A549 (cell line): ENCODE measurements at regions not wholly inside any gene's neighbourhood (a gene's known extent, or its start where the extent isn't known, plus 50 kb on each side); places are given as distances from the start of the nearest gene placed in this dataset.
"Not testable (repeated sequence)": the region's sequence is repeated elsewhere in the genome, so short reads cannot be mapped to it uniquely, and the experiment has no call there.

Experiments used
- ATAC-seq, 2 experiments: fragments of 200-7000 bp in 1 of 2; fragments of >200 bp in 1 of 2; cut with Nextera tagmentation in 1 of 2; cut with Tn5 transposase in 1 of 2; 3 replicates each; pipeline versions ENCODE4 v1.8.0 to v1.9.1; 2018 to 2020; ENCODE audit warnings: mild to moderate bottlenecking in 1 of 2, moderate library complexity in 1 of 2
- CTCF ChIA-PET: fragments of 300-600 bp; sonication (Branson Sonifier 250); formaldehyde crosslinking; extraction: SDS; loops from one replicate; lab custom pipeline; 2021; ENCODE audit warnings: antibody characterized with exemption, inconsistent platforms; lab: Yijun Ruan, JAX
- POLR2A ChIA-PET: fragments of 350-600 bp; formaldehyde crosslinking; extraction: SDS; loops from one replicate; lab custom pipeline; 2021; ENCODE audit warnings: antibody characterized with exemption, inconsistent platforms; lab: Yijun Ruan, JAX
- DNase-seq, 2 experiments: peaks; one replicate each; pipeline versions ENCODE4 v3.0.0 to v3.0.0-alpha.2; 2011 to 2016; ENCODE audit warnings: low read depth in 1 of 2, low spot score in 1 of 2
- FAIRE-seq: peaks from 2 replicates; lab custom pipeline; 2011; peaks lifted over from hg19 to GRCh38; lab: Jason Lieb, UNC
- H3K27ac ChIP-seq, 2 experiments: fragments of >200 bp; sonication (Bioruptor Twin); formaldehyde crosslinking; 3 replicates each; pipeline ENCODE4 v1.5.1; 2016 to 2017
- H3K4me1 ChIP-seq: fragments of >200 bp; sonication (Bioruptor Twin); formaldehyde crosslinking; 3 replicates; pipeline ENCODE4 v1.6.1; 2016
- H3K4me2 ChIP-seq: fragments of >200 bp; sonication (Bioruptor Twin); formaldehyde crosslinking; 3 replicates; pipeline ENCODE4 v1.6.1; 2016
- H3K4me3 ChIP-seq: fragments of >200 bp; sonication (Bioruptor Twin); formaldehyde crosslinking; 3 replicates; pipeline ENCODE4 v1.5.1; 2016
- H3K9me3 ChIP-seq: fragments of >200 bp; sonication (Bioruptor Twin); formaldehyde crosslinking; 3 replicates; pipeline ENCODE4 v1.6.1; 2016
- BHLHE40 ChIP-seq: IDR thresholded peaks from 2 replicates; pipeline ENCODE4 v1.6.1; 2012; ENCODE audit warnings: low read depth, low read length, inconsistent platforms
- CBX2 ChIP-seq: fragments of 200-600 bp; sonication (generic); IDR thresholded peaks from 2 replicates; pipeline ENCODE4 v1.6.1; 2016; ENCODE audit warnings: low read depth, mild to moderate bottlenecking, borderline replicate concordance
- EHMT2 ChIP-seq: fragments of 200-600 bp; sonication (generic); IDR thresholded peaks from 2 replicates; pipeline ENCODE4 v1.6.1; 2016; ENCODE audit warnings: antibody characterized with exemption, low read depth, mild to moderate bottlenecking, moderate library complexity
- EP300 ChIP-seq, 2 experiments: fragments of >200 bp; sonication (Bioruptor Twin); formaldehyde crosslinking; IDR thresholded peaks; 2 replicates in 1 of 2; 3 replicates in 1 of 2; pipeline ENCODE4 v1.6.1; 2016 to 2017
- ESRRA ChIP-seq: fragments of 150-350 bp; IDR thresholded peaks from 2 replicates; pipeline ENCODE4 v1.6.1; 2014; ENCODE audit warnings: mild to moderate bottlenecking, low read length, borderline replicate concordance
- FOSB ChIP-seq: fragments of 250-450 bp; sonication (Bioruptor Pico); IDR thresholded peaks from 2 replicates; pipeline ENCODE4 v1.5.0; 2020; ENCODE audit warnings: mild to moderate bottlenecking, moderate library complexity
- FOSL2 ChIP-seq, 2 experiments: fragments of 450-650 bp in 1 of 2; fragments of >200 bp in 1 of 2; sonication (Bioruptor Twin) in 1 of 2; formaldehyde crosslinking; IDR thresholded peaks; 2 replicates each; pipeline versions ENCODE4 v1.5.0 to v1.6.1; 2016 to 2020; ENCODE audit warnings: mild to moderate bottlenecking in 1 of 2, moderate library complexity in 1 of 2
- GATA3 ChIP-seq: IDR thresholded peaks from 2 replicates; pipeline ENCODE4 v1.6.1; 2012; ENCODE audit warnings: borderline replicate concordance
- HDAC2 ChIP-seq: fragments of 200-600 bp; sonication (generic); IDR thresholded peaks from 2 replicates; pipeline ENCODE4 v1.6.1; 2016
- HEYL ChIP-seq: fragments of 250-450 bp; sonication (Bioruptor Pico); IDR thresholded peaks from 2 replicates; pipeline ENCODE4 v1.8.0; 2021; ENCODE audit warnings: mild to moderate bottlenecking, moderate library complexity
- HOXB13 ChIP-seq: fragments of 250-450 bp; sonication (Bioruptor Pico); IDR thresholded peaks from 2 replicates; pipeline ENCODE4 v1.5.0; 2020; ENCODE audit warnings: low read depth, mild to moderate bottlenecking, moderate library complexity
- JUN ChIP-seq, 2 experiments: fragments of >200 bp; sonication (Bioruptor Twin); formaldehyde crosslinking; IDR thresholded peaks; 2 replicates in 1 of 2; 3 replicates in 1 of 2; pipeline ENCODE4 v1.6.1; 2016 to 2017
- JUNB ChIP-seq: fragments of >200 bp; sonication (Bioruptor Twin); formaldehyde crosslinking; IDR thresholded peaks from 2 replicates; pipeline ENCODE4 v1.6.1; 2016
- KDM1A ChIP-seq: fragments of 200-600 bp; sonication (generic); IDR thresholded peaks from 2 replicates; pipeline ENCODE4 v1.6.1; 2016; ENCODE audit warnings: low read depth, mild to moderate bottlenecking
- MAFK ChIP-seq: fragments of 450-650 bp; IDR thresholded peaks from 2 replicates; pipeline ENCODE4 v1.6.1; 2014; ENCODE audit not compliant: partially characterized antibody
- MYC ChIP-seq: IDR thresholded peaks from 2 replicates; pipeline ENCODE4 v1.6.1; 2012; ENCODE audit warnings: mild to moderate bottlenecking, inconsistent platforms, low read length, improper control_type of control experiment, borderline replicate concordance
- NR3C1 ChIP-seq: fragments of >200 bp; sonication (Bioruptor Twin); formaldehyde crosslinking; IDR thresholded peaks from 3 replicates; pipeline ENCODE4 v1.6.1; 2017
- PHF8 ChIP-seq: fragments of 200-600 bp; sonication (generic); IDR thresholded peaks from 2 replicates; pipeline ENCODE4 v1.6.1; 2016; ENCODE audit warnings: low read depth, mild to moderate bottlenecking, antibody characterized with exemption, moderate library complexity, borderline replicate concordance
- POLR2A ChIP-seq: IDR thresholded peaks from 2 replicates; pipeline ENCODE4 v1.6.1; 2012; ENCODE audit warnings: mild to moderate bottlenecking, low read length
- POLR2AphosphoS2 ChIP-seq: conservative IDR thresholded peaks from 2 replicates; pipeline ENCODE4 v1.6.1; 2012; ENCODE audit warnings: low read length, improper control_type of control experiment, inconsistent platforms
- RCOR1 ChIP-seq: fragments of 150-350 bp; IDR thresholded peaks from 2 replicates; pipeline ENCODE4 v1.6.1; 2014; ENCODE audit warnings: antibody characterized with exemption, low read length, low read depth
- RFX5 ChIP-seq: fragments of 450-650 bp; IDR thresholded peaks from 2 replicates; pipeline ENCODE4 v1.7.1; 2014; ENCODE audit warnings: antibody characterized with exemption, mild to moderate bottlenecking, moderate library complexity
- RNF2 ChIP-seq: fragments of 200-600 bp; sonication (generic); IDR thresholded peaks from 2 replicates; pipeline ENCODE4 v1.6.1; 2016; ENCODE audit warnings: low read depth, mild to moderate bottlenecking, antibody characterized with exemption, moderate library complexity, borderline replicate concordance
- SMC3 ChIP-seq: fragments of >200 bp; sonication (Bioruptor Twin); formaldehyde crosslinking; IDR thresholded peaks from 3 replicates; pipeline ENCODE4 v1.6.1; 2018; ENCODE audit warnings: inconsistent platforms
- SREBF2 ChIP-seq: fragments of 450-650 bp; IDR thresholded peaks from 2 replicates; pipeline ENCODE4 v1.6.1; 2014; ENCODE audit warnings: mild to moderate bottlenecking, moderate library complexity
- TP53 ChIP-seq: fragments of 250-450 bp; sonication (Bioruptor Pico); IDR thresholded peaks from 2 replicates; pipeline ENCODE4 v1.5.0; 2021; ENCODE audit warnings: mild to moderate bottlenecking, moderate library complexity
- ZC3H11A ChIP-seq: fragments of 450-650 bp; IDR thresholded peaks from 2 replicates; pipeline ENCODE4 v1.6.1; 2014; ENCODE audit warnings: antibody characterized with exemption, mild to moderate bottlenecking
- ZNF302 ChIP-seq: fragments of 250-450 bp; sonication (Bioruptor Pico); IDR thresholded peaks from 2 replicates; pipeline ENCODE4 v1.9.0; 2021; ENCODE audit warnings: inconsistent platforms, mild to moderate bottlenecking, moderate library complexity
- WGBS: methylation state at CpG from one replicate; pipeline ENCODE4 v1.1.6; 2017; ENCODE audit errors: missing lambda C conversion rate; 5-methylcytosine and 5-hydroxymethylcytosine counted together
- TF ChIP-seq, protein P1 (sequence below): fragments of >200 bp; sonication (Bioruptor Twin); formaldehyde crosslinking; IDR thresholded peaks from 3 replicates; pipeline ENCODE4 v1.5.1; 2016

DNA sequence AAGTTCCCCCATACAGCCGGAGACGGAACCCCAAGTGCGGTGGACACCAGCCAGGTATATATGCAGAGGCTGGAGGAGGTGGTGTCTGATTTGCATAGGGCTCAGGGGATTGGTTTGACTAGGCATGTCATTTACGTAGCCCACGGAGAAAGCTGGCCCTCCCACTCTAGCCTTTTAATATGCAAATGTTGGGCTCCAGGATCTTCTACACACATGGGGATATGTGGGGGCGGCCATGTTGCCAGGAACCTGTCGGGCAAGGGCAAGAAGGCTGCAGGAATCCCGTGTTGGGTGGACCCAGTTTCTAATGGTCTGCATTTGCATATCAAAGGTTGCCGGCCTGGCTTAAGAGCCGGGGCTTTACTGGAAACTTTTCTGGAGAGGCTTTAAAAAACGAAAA lies 57.4 kb downstream of the FTHL17 start:
- H3K27ac ChIP-seq, H3K4me1 ChIP-seq, ATAC-seq, FAIRE-seq, DNase-seq, POLR2A ChIA-PET, H3K9me3 ChIP-seq, H3K4me2 ChIP-seq, H3K4me3 ChIP-seq, CTCF ChIA-PET: not testable (repeated sequence)
- 49% methylated on average over 10 of the region's 11 CpGs for WGBS

DNA sequence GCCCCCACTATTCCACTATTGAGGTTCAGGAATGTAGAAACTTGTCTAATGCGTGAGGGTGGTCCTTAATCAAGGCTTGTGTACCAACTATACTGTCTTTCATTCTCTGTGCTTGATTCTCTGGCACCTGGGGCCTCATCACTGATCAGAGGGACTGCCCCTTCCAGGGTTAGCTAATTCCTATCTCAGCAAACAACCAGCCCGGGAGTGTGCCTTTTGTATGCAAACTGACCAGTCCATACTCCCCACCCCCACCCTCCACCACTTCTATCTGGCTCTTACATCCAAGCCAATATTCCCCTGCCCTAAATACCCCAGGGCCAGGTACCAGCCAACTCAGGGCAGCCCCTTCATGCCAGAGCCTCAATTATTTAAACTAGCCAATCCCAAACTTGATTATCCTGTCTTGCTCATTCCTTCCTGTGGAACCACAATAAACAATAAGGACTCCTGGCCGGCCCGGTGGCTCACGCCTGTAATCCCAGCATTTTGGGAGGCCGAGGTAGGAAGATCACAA lies 59.3 kb downstream of the FTHL17 start:
- no peaks in the 10 kb centered on the region for H3K4me1 ChIP-seq
- H3K4me3 ChIP-seq: no peak overlapping the region
- WGBS: 8% methylated on average over 6 of the region's 6 CpGs
- H3K27ac ChIP-seq: no peak overlapping the region
- no peaks in the 10 kb centered on the region for H3K9me3 ChIP-seq
- DNase-seq (no peak), ATAC-seq (no peak), FAIRE-seq (no peak)
- POLR2A ChIA-PET: no interaction called here
- CTCF ChIA-PET: no interaction called here
- TF ChIP-seq EHMT2 (no peak), ZC3H11A (no peak), TP53 (CRISPR knock-in tag) (no peak), RFX5 (no peak), POLR2AphosphoS2 (no peak), ESRRA (no peak), HOXB13 (CRISPR knock-in tag) (no peak), JUN (IDR thresholded peaks at IDR 0.05) (no peak), SMC3 (no peak), MAFK (no peak), SREBF2 (no peak), FOSL2 (IDR thresholded peaks at IDR 0.05) (no peak), FOSL2 (CRISPR knock-in tag; IDR thresholded peaks at IDR 0.05) (no peak), PHF8 (no peak), KDM1A (no peak), RNF2 (no peak), RCOR1 (no peak), FOSB (no peak), HDAC2 (no peak)
- TF ChIP-seq, protein P1, sequence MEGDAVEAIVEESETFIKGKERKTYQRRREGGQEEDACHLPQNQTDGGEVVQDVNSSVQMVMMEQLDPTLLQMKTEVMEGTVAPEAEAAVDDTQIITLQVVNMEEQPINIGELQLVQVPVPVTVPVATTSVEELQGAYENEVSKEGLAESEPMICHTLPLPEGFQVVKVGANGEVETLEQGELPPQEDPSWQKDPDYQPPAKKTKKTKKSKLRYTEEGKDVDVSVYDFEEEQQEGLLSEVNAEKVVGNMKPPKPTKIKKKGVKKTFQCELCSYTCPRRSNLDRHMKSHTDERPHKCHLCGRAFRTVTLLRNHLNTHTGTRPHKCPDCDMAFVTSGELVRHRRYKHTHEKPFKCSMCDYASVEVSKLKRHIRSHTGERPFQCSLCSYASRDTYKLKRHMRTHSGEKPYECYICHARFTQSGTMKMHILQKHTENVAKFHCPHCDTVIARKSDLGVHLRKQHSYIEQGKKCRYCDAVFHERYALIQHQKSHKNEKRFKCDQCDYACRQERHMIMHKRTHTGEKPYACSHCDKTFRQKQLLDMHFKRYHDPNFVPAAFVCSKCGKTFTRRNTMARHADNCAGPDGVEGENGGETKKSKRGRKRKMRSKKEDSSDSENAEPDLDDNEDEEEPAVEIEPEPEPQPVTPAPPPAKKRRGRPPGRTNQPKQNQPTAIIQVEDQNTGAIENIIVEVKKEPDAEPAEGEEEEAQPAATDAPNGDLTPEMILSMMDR: no peak
- H3K4me2 ChIP-seq: no peak overlapping the region

DNA sequence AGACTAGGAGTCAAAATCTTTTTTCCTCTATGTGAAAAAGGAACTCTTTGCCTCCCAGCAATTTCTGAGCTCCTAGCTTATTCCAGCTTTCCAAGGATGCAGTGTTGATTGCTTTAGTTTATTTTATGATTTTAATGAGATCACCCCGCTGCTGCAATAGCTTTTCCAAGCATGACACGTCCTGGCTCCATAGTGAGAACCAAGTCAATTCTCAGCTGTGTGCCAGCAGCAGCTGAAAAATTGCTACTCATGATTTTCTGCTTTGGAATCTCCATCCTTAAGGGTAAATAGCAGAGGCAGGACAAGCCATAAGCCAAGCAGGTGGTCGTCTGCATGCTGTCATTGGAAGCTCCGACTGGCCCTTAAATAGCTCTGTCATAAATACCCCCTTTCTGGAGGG lies 64.5 kb downstream of the FTHL17 start:
- Histone ChIP-seq H3K4me2 (no peak overlapping the region), H3K4me3 (no peak overlapping the region), H3K27ac (no peak overlapping the region), H3K9me3 (no peaks in the 10 kb centered on the region)
- CTCF ChIA-PET: no interaction called here
- POLR2A ChIA-PET: no interaction called here
- FAIRE-seq (no peak), ATAC-seq (no peak), DNase-seq (no peak)
- no peak for TF ChIP-seq EP300 (IDR thresholded peaks at IDR 0.05)
- TF ChIP-seq NR3C1: no peak
- TF ChIP-seq POLR2A: no peak
- no peak for TF ChIP-seq HEYL (CRISPR knock-in tag)
- TF ChIP-seq TP53 (CRISPR knock-in tag): no peak
- no peak for TF ChIP-seq BHLHE40
- no peak for TF ChIP-seq CBX2
- TF ChIP-seq, protein P1: no peak
- TF ChIP-seq GATA3: no peak
- no peak for TF ChIP-seq EHMT2
- no peak for TF ChIP-seq ZNF302 (CRISPR knock-in tag)
- no peak for TF ChIP-seq RCOR1
- no peak for TF ChIP-seq ESRRA
- TF ChIP-seq MYC: no peak
- TF ChIP-seq PHF8: no peak
- TF ChIP-seq JUNB: no peak
- TF ChIP-seq, all 56 proteins: peak for 0
- H3K4me1 ChIP-seq: no peaks in the 10 kb centered on the region
- WGBS: 5% methylated on average over 3 of the region's 4 CpGs
